Skeletal muscle satellite cell (primary cell): ENCODE measurements at regions not wholly inside any gene's neighbourhood (a gene's known extent, or its start where the extent isn't known, plus 50 kb on each side); places are given as distances from the start of the nearest gene placed in this dataset.

Experiments
- H3K27me3 ChIP-seq: 2 replicates; pipeline ENCODE4 v1.7.0; 2013; ENCODE audit warnings: low read length; ENCODE audit not compliant: control insufficient read depth, insufficient read depth
- H3K36me3 ChIP-seq: 2 replicates; pipeline ENCODE4 v1.7.0; 2013; ENCODE audit warnings: mild to moderate bottlenecking, control low read depth, low read length; ENCODE audit not compliant: insufficient read depth
- H3K4me1 ChIP-seq: 2 replicates; pipeline ENCODE4 v1.7.0; 2013; ENCODE audit warnings: low read length; ENCODE audit not compliant: control insufficient read depth, insufficient read depth
- H3K4me2 ChIP-seq: 2 replicates; pipeline ENCODE4 v1.7.0; 2013; ENCODE audit warnings: mild to moderate bottlenecking, low read length
- H3K4me3 ChIP-seq: 2 replicates; pipeline ENCODE4 v1.7.0; 2013; ENCODE audit warnings: low read length
- H3K9ac ChIP-seq: 2 replicates; pipeline ENCODE4 v1.7.0; 2013; ENCODE audit warnings: mild to moderate bottlenecking, low read depth, low read length, moderate library complexity
- H3K9me3 ChIP-seq: replicated peaks from 2 replicates; pipeline ENCODE4 v1.7.0; 2013; ENCODE audit warnings: mild to moderate bottlenecking, control low read depth, low read length

GRCh38 chr18:30343090-30343489, 699.5 kb downstream of the DSC3 start:
- H3K9me3 ChIP-seq, result no peaks in the 10 kb centered on the region
- H3K36me3 ChIP-seq, result no peaks in the 10 kb centered on the region
- H3K4me1 ChIP-seq, result no peaks in the 10 kb centered on the region
- H3K9ac ChIP-seq, result no peak overlapping the region
- H3K4me2 ChIP-seq, result no peak overlapping the region
- H3K27me3 ChIP-seq, result no peaks in the 10 kb centered on the region
- no peak overlapping the region for H3K4me3 ChIP-seq

- no peaks in the 10 kb centered on the region for H3K27me3 ChIP-seq
- no peak overlapping the region for H3K4me2 ChIP-seq
- no peaks in the 10 kb centered on the region for H3K9me3 ChIP-seq
- H3K9ac ChIP-seq, result no peak overlapping the region
- no peaks in the 10 kb centered on the region for H3K36me3 ChIP-seq
- H3K4me3 ChIP-seq, result no peak overlapping the region
- H3K4me1 ChIP-seq, result no peaks in the 10 kb centered on the region
Measured at GRCh38 chr18:30342675-30343074, 699.9 kb downstream of the DSC3 start.

DNA sequence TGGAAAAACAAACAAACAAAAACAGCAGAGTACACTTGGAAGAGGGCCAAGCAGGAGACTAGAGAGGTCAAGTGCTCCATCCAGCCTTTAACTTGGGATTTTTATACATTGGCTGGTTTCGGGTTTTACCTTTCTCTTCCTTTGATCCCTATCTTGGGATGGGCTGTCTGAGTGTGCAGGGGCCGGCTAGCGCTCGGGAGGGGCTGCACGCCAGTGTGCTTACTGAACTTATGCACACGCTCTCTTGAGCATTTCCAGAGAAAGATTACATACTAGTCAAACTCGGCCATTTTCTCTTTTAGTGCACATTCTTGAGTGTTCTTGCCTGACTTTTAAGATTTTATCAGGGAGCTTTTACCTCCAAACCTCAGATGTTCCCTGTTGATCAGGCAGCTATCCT, 707.8 kb downstream of the DSC3 start:
- Histone ChIP-seq H3K4me2 (no peak overlapping the region), H3K9ac (no peak overlapping the region), H3K9me3 (no peaks in the 10 kb centered on the region), H3K27me3 (no peaks in the 10 kb centered on the region), H3K36me3 (no peaks in the 10 kb centered on the region), H3K4me1 (no peaks in the 10 kb centered on the region), H3K4me3 (no peak overlapping the region)

DNA sequence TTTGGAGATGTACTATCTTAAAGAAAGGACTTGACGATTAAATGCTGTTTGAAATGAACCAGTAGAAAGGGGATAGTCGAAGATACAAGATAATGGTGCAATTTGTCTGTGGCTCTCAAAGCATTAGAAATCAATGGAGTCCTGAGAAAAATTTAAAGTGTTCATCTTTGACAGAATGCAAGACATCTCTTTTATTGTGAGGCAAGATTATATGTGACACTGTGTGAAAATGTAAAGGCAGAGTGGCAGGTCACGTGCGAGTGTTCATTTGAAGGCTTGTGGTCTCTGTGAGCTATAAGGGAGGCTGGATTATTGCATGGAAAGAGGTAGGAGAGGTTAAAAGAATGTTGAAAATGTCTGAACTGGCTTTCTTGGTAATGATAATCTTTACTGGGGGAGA, 709.2 kb downstream of the DSC3 start:
- H3K9me3 ChIP-seq, result no peaks in the 10 kb centered on the region
- H3K9ac ChIP-seq, result no peak overlapping the region
- no peak overlapping the region for H3K4me2 ChIP-seq
- H3K4me3 ChIP-seq, result no peak overlapping the region
- no peaks in the 10 kb centered on the region for H3K36me3 ChIP-seq
- H3K4me1 ChIP-seq, result no peaks in the 10 kb centered on the region
- no peaks in the 10 kb centered on the region for H3K27me3 ChIP-seq

DNA sequence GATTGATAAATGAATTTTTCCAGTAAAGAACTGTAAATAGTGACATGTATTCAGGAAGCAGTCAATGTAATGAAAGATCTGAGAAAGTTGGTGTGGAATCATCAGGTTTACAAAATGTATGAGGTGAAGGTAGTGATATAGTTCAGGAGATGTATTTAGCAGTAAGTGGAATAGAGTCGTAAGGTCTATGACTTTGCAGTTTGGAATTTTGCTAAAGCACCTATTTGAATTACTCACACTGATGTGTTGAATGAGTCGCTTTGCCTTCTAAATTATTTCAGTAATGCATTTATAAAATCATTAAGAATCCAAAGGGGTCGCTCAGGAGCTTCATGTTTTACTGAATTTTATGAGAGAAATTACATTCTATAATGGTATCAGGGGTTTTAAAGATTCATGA, 713.7 kb downstream of the DSC3 start:
- no peak overlapping the region for H3K4me3 ChIP-seq
- H3K27me3 ChIP-seq, result no peaks in the 10 kb centered on the region
- H3K4me2 ChIP-seq, result no peak overlapping the region
- no peaks in the 10 kb centered on the region for H3K36me3 ChIP-seq
- no peaks in the 10 kb centered on the region for H3K4me1 ChIP-seq
- H3K9ac ChIP-seq, result no peak overlapping the region
- no peaks in the 10 kb centered on the region for H3K9me3 ChIP-seq

GRCh38 chr18:30302181-30302580, 740.4 kb downstream of the DSC3 start:
- no peaks in the 10 kb centered on the region for H3K36me3 ChIP-seq
- H3K9ac ChIP-seq, result no peak overlapping the region
- H3K9me3 ChIP-seq, result no peaks in the 10 kb centered on the region
- H3K4me2 ChIP-seq, result no peak overlapping the region
- H3K4me3 ChIP-seq, result no peak overlapping the region
- no peaks in the 10 kb centered on the region for H3K4me1 ChIP-seq
- no peaks in the 10 kb centered on the region for H3K27me3 ChIP-seq

DNA sequence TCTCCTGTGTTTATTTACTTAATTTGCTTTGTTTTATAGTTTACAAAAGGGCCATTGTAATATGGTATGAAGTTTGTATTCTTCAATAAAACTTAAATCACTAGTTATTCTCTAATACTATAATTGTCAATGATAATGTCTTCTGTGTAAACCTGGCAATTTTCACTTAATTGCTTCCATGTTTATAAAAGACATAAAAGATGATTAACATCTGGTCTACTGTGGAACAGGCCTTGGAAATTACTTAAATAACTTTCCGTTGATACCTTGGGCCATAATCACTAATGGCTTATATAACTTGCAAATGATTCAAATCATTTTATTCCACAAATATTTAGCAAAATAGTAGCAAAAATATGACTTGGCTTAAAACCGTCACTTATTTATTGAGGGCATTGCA, 743.8 kb downstream of the DSC3 start:
- Histone ChIP-seq H3K4me1 (no peaks in the 10 kb centered on the region), H3K9me3 (no peaks in the 10 kb centered on the region), H3K9ac (no peak overlapping the region), H3K4me3 (no peak overlapping the region), H3K36me3 (no peaks in the 10 kb centered on the region), H3K27me3 (no peaks in the 10 kb centered on the region), H3K4me2 (no peak overlapping the region)

- Histone ChIP-seq H3K9ac (no peak overlapping the region), H3K4me1 (no peaks in the 10 kb centered on the region), H3K4me3 (no peak overlapping the region)
Measured at GRCh38 chr18:30288662-30289414, 753.7 kb downstream of the DSC3 start.

DNA sequence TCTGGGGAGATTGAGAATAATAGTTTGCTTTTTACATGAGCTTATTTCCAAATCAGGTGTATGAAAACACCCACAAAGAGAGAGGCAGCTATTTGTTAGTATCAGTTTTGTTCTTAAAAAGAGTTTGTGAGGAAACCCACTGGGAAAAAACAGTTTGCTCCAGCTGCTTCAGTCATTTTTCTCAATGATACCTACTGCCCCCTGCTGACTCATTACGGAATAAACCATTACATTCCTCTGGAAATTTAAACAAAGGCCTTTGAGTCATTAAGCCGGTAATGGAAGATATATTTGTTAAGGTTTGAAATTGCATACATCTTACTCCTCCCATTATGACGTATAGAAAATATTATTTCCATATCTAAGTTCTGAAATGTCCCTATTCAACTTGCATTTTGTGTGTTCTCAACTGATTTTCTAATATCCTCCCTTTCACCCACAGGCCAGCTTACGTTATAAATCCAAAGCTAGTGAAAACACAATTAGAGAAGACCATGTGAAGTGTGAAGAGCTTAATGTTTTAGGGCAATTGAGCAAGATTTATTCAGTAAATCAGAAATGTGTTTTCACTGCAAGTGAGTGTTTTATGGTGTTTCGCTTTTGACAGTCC, 761.6 kb downstream of the DSC3 start:
- Histone ChIP-seq H3K9ac (peak overlapping the region; percentile 21), H3K36me3 (no peaks in the 10 kb centered on the region), H3K4me1 (no peaks in the 10 kb centered on the region), H3K4me2 (peak overlapping the region; percentile 40), H3K9me3 (no peaks in the 10 kb centered on the region), H3K27me3 (no peaks in the 10 kb centered on the region), H3K4me3 (no peak overlapping the region)

More at GRCh38 chr18:30288662-30289414, 753.7 kb downstream of the DSC3 start:
- Histone ChIP-seq H3K36me3 (no peaks in the 10 kb centered on the region), H3K9me3 (no peaks in the 10 kb centered on the region), H3K27me3 (peaks cover 3% of the 10 kb centered on the region), H3K4me2 (no peak overlapping the region)

GRCh38 chr18:30280186-30280585, 762.4 kb downstream of the DSC3 start:
- H3K4me1 ChIP-seq, result no peaks in the 10 kb centered on the region
- no peaks in the 10 kb centered on the region for H3K27me3 ChIP-seq
- no peaks in the 10 kb centered on the region for H3K9me3 ChIP-seq
- no peak overlapping the region for H3K4me3 ChIP-seq
- peak overlapping the region; percentile 21 for H3K9ac ChIP-seq
- H3K4me2 ChIP-seq, result no peak overlapping the region
- H3K36me3 ChIP-seq, result no peaks in the 10 kb centered on the region

GRCh38 chr18:30277676-30278075, 764.9 kb downstream of the DSC3 start:
- no peaks in the 10 kb centered on the region for H3K9me3 ChIP-seq
- no peak overlapping the region for H3K4me3 ChIP-seq
- H3K4me1 ChIP-seq, result no peaks in the 10 kb centered on the region
- no peaks in the 10 kb centered on the region for H3K36me3 ChIP-seq
- H3K4me2 ChIP-seq, result no peak overlapping the region
- no peaks in the 10 kb centered on the region for H3K27me3 ChIP-seq
- no peak overlapping the region for H3K9ac ChIP-seq

- no peak overlapping the region for H3K4me2 ChIP-seq
- H3K4me3 ChIP-seq, result no peak overlapping the region
- H3K4me1 ChIP-seq, result no peaks in the 10 kb centered on the region
- H3K9ac ChIP-seq, result no peak overlapping the region
- H3K9me3 ChIP-seq, result no peaks in the 10 kb centered on the region
- H3K27me3 ChIP-seq, result peaks cover 4% of the 10 kb centered on the region
- H3K36me3 ChIP-seq, result no peaks in the 10 kb centered on the region
Measured at GRCh38 chr18:30271716-30272115, 770.8 kb downstream of the DSC3 start.
